ENCODE measurements at regions not wholly inside any gene's neighbourhood (a gene's known extent, or its start where the extent isn't known, plus 50 kb on each side); places are given as distances from the start of the nearest gene placed in this dataset.

GRCh38 chr6:44054721-44055559, 72.3 kb downstream of the MRPL14 start:
- DNase-seq (ENCODE audit: insufficient read length, low spot score, missing footprints): peak; percentile 92
- no peaks in the 10 kb centered on the region for H4K20me1 ChIP-seq (ENCODE audit: insufficient read depth, low read length)
- peaks cover 92% of the 10 kb centered on the region for H3K4me1 ChIP-seq (ENCODE audit: insufficient read depth, low read length)
- peak overlapping the region; percentile 42 for H3K4me2 ChIP-seq (ENCODE audit: insufficient read depth, low read length)
- H3K79me2 ChIP-seq (ENCODE audit: insufficient read depth, low read length): no peaks in the 10 kb centered on the region
- TF ChIP-seq, protein P1, sequence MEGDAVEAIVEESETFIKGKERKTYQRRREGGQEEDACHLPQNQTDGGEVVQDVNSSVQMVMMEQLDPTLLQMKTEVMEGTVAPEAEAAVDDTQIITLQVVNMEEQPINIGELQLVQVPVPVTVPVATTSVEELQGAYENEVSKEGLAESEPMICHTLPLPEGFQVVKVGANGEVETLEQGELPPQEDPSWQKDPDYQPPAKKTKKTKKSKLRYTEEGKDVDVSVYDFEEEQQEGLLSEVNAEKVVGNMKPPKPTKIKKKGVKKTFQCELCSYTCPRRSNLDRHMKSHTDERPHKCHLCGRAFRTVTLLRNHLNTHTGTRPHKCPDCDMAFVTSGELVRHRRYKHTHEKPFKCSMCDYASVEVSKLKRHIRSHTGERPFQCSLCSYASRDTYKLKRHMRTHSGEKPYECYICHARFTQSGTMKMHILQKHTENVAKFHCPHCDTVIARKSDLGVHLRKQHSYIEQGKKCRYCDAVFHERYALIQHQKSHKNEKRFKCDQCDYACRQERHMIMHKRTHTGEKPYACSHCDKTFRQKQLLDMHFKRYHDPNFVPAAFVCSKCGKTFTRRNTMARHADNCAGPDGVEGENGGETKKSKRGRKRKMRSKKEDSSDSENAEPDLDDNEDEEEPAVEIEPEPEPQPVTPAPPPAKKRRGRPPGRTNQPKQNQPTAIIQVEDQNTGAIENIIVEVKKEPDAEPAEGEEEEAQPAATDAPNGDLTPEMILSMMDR (IDR thresholded peaks at IDR 0.05; ENCODE audit: extremely low read depth, low read depth, low read length): no peak
- no peaks in the 10 kb centered on the region for H3K9me3 ChIP-seq (ENCODE audit: low read depth, low read length)
- H3K36me3 ChIP-seq (ENCODE audit: insufficient read depth, low read length): no peaks in the 10 kb centered on the region
- no peak overlapping the region for H2AFZ ChIP-seq (ENCODE audit: low read length)
- peak overlapping the region; percentile 7 for H3K4me3 ChIP-seq (ENCODE audit: insufficient read depth, low read length)
- peak overlapping the region; percentile 97 for H3K27ac ChIP-seq (ENCODE audit: low read depth, low read length)
- no peaks in the 10 kb centered on the region for H3K27me3 ChIP-seq (ENCODE audit: insufficient read depth, low read length)

DNA sequence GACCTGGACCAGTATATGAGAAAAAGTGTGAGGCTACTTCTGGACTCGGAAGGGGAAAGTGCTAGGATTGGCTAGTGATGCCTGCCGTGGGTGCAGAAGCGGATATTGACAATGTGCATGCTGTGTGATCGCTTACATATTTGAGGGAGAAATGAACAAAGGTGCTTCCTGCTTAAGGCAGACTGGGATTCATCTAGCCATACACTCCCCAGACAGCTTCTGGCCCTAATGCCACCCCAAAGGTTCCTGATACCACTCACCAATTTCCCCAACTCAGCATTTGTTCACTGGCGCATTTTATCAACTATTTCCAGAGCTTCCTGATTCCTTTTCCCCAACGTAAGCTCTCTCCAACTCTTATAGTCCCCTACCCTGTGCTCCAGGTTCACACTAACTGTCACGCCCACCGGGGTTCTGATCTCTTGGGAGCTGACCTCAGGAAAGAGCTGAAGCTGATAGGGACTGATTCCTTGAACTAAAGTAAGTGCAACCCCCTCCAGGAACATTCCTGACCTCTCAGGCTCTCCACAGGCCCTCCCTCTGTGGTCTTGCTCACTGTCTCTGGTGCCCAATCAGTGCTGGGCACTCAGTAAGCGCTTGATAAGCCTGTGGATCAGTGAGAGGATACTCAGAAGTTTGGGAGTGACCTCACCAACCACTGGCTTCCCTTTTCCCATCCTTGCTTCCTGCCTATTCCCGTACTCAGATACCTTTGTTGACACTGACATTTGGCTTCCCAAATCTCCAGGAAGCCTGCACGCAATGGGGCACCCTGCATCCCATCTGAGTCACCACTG, 73.3 kb downstream of the MRPL14 start:
- H3K27me3 ChIP-seq (ENCODE audit: insufficient read depth, low read length): no peaks in the 10 kb centered on the region
- H3K27ac ChIP-seq (ENCODE audit: low read depth, low read length): peak overlapping the region; percentile 97
- no peaks in the 10 kb centered on the region for H3K9me3 ChIP-seq (ENCODE audit: low read depth, low read length)
- no peak overlapping the region for H3K4me3 ChIP-seq (ENCODE audit: insufficient read depth, low read length)
- peak overlapping the region; percentile 42 for H3K4me2 ChIP-seq (ENCODE audit: insufficient read depth, low read length)
- H4K20me1 ChIP-seq (ENCODE audit: insufficient read depth, low read length): no peaks in the 10 kb centered on the region
- DNase-seq (ENCODE audit: insufficient read length, low spot score, missing footprints): peak; percentile 95
- peaks cover 93% of the 10 kb centered on the region for H3K4me1 ChIP-seq (ENCODE audit: insufficient read depth, low read length)
- H3K36me3 ChIP-seq (ENCODE audit: insufficient read depth, low read length): no peaks in the 10 kb centered on the region
- H2AFZ ChIP-seq (ENCODE audit: low read length): no peak overlapping the region
- no peaks in the 10 kb centered on the region for H3K79me2 ChIP-seq (ENCODE audit: insufficient read depth, low read length)
- TF ChIP-seq, protein P1 (IDR thresholded peaks at IDR 0.05; ENCODE audit: extremely low read depth, low read depth, low read length): no peak

DNA sequence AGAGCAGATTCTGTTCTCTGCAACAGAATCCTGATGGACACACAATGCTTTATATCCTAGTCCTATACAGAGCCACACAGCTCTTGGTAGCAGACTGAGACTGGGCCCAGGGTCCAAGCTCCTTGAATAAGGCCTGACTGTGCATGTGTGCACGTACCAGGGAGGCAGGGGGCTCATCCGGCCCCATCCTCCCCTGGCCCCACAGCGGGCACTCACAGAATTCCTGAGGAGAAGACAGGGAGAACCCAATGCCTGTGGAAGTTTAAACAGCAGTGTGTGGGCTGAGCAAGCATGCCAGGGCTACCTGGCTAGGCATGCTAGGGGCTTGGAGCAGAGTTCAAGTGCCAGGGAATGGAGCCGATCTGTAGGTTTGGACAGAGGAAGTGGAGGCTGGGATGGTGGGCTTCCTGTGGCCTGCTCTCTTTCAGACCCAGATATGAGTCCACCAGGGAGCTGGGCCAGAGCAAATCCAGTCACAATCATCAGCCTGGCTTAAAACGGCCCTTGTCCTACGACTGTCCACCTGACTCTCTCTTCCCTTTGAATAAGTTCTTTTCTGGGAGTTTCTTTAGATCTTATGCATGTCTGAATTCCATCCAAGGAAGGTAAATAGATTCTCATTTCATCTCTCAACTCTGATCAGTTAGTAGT, 74.0 kb downstream of the MRPL14 start:
- Histone ChIP-seq H3K4me2 (ENCODE audit: insufficient read depth, low read length) (no peak overlapping the region), H4K20me1 (ENCODE audit: insufficient read depth, low read length) (no peaks in the 10 kb centered on the region), H2AFZ (ENCODE audit: low read length) (no peak overlapping the region), H3K36me3 (ENCODE audit: insufficient read depth, low read length) (no peaks in the 10 kb centered on the region), H3K27ac (ENCODE audit: low read depth, low read length) (peak overlapping the region; percentile 97), H3K27me3 (ENCODE audit: insufficient read depth, low read length) (no peaks in the 10 kb centered on the region), H3K4me1 (ENCODE audit: insufficient read depth, low read length) (peaks cover 90% of the 10 kb centered on the region), H3K4me3 (ENCODE audit: insufficient read depth, low read length) (no peak overlapping the region), H3K79me2 (ENCODE audit: insufficient read depth, low read length) (no peaks in the 10 kb centered on the region), H3K9me3 (ENCODE audit: low read depth, low read length) (no peaks in the 10 kb centered on the region)
- no peak for DNase-seq (ENCODE audit: insufficient read length, low spot score, missing footprints)
- TF ChIP-seq, protein P1 (IDR thresholded peaks at IDR 0.05; ENCODE audit: extremely low read depth, low read depth, low read length): no peak

All from osteoblast (primary cell).